ENCODE measurements at regions not wholly inside any gene's neighbourhood (a gene's known extent, or its start where the extent isn't known, plus 50 kb on each side); places are given as distances from the start of the nearest gene placed in this dataset.

GRCh38 chr5:103450333-103451061, 112.1 kb downstream of the NUDT12 start:
- BruUV-seq (replicated peaks): no TSS peak
- no peak for DNase-seq (ENCODE audit: low read depth, low spot score)
- no peak overlapping the region for H3K27ac ChIP-seq (ENCODE audit: low read length)

GRCh38 chr5:103446813-103447212, 115.8 kb downstream of the NUDT12 start:
- no peaks in the 10 kb centered on the region for H3K9me3 ChIP-seq (ENCODE audit: control insufficient read depth, insufficient read depth, low read depth, low read length)
- H3K4me3 ChIP-seq (ENCODE audit: low read depth in 2 of 2, low read length in 2 of 2): no peak overlapping the region
- no peak for TF ChIP-seq REST (IDR thresholded peaks at IDR 0.05; ENCODE audit: insufficient read depth in 1 of 2, low read depth in 2 of 2, low read length in 1 of 2)
- TF ChIP-seq CTCF (IDR thresholded peaks at IDR 0.05): no peak
- no peak for TF ChIP-seq SIN3A (IDR thresholded peaks at IDR 0.05; ENCODE audit: borderline replicate concordance, insufficient read depth, low read depth, low read length)
- no peak for TF ChIP-seq POLR2AphosphoS5 (IDR thresholded peaks at IDR 0.05; ENCODE audit: low read depth, low read length)
- TF ChIP-seq TCF7L2 (IDR thresholded peaks at IDR 0.05; ENCODE audit: low read depth, low read length): no peak
- CTCF ChIA-PET: no interaction called here
- H3K27ac ChIP-seq (ENCODE audit: low read length): no peak overlapping the region
- H3K27me3 ChIP-seq (ENCODE audit: control insufficient read depth, insufficient read depth, low read length): no peaks in the 10 kb centered on the region
- no peaks in the 10 kb centered on the region for H3K4me1 ChIP-seq (ENCODE audit: control insufficient read depth, insufficient read depth, low read length)
- no TSS peak for BruUV-seq (replicated peaks)
- POLR2A ChIA-PET: no interaction called here
- in situ Hi-C loops (cut with HindIII; ENCODE audit: low pct_unique_long_range_greater_than_20kb, low sequenced_read_pairs): no loop called here
- ATAC-seq (no peak), DNase-seq (ENCODE audit: low read depth, low spot score) (no peak)
- H3K36me3 ChIP-seq (ENCODE audit: control insufficient read depth, insufficient read depth, low read length): no peaks in the 10 kb centered on the region
- intact Hi-C loops (cut with micrococcal nuclease; ENCODE audit: unreplicated experiment): no loop called here

More at GRCh38 chr5:103450333-103451061, 112.1 kb downstream of the NUDT12 start:
- no peaks in the 10 kb centered on the region for H3K36me3 ChIP-seq (ENCODE audit: control insufficient read depth, insufficient read depth, low read length)
- H3K4me3 ChIP-seq (ENCODE audit: low read depth in 2 of 2, low read length in 2 of 2): no peak overlapping the region
- H3K4me1 ChIP-seq (ENCODE audit: control insufficient read depth, insufficient read depth, low read length): no peaks in the 10 kb centered on the region
- ChIA-PET POLR2A (no interaction called here), CTCF (no interaction called here)
- no peak for ATAC-seq
- H3K9me3 ChIP-seq (ENCODE audit: control insufficient read depth, insufficient read depth, low read depth, low read length): no peaks in the 10 kb centered on the region
- in situ Hi-C loops (cut with HindIII; ENCODE audit: low pct_unique_long_range_greater_than_20kb, low sequenced_read_pairs): no loop called here
- intact Hi-C loops (cut with micrococcal nuclease; ENCODE audit: unreplicated experiment): no loop called here
- TF ChIP-seq POLR2AphosphoS5 (IDR thresholded peaks at IDR 0.05; ENCODE audit: low read depth, low read length) (no peak), CTCF (IDR thresholded peaks at IDR 0.05) (no peak), REST (IDR thresholded peaks at IDR 0.05; ENCODE audit: insufficient read depth in 1 of 2, low read depth in 2 of 2, low read length in 1 of 2) (no peak), SIN3A (IDR thresholded peaks at IDR 0.05; ENCODE audit: borderline replicate concordance, insufficient read depth, low read depth, low read length) (no peak), TCF7L2 (IDR thresholded peaks at IDR 0.05; ENCODE audit: low read depth, low read length) (no peak)
- H3K27me3 ChIP-seq (ENCODE audit: control insufficient read depth, insufficient read depth, low read length): no peaks in the 10 kb centered on the region

All from Panc1 (cell line).